Fibroblast of lung (primary cell): ENCODE measurements at regions not wholly inside any gene's neighbourhood (a gene's known extent, or its start where the extent isn't known, plus 50 kb on each side); places are given as distances from the start of the nearest gene placed in this dataset.

Source experiments
- DNase-seq, 2 donors: peaks; one replicate each; pipeline versions ENCODE4 v3.0.0 to v3.0.0-alpha.2; 2010; ENCODE audit warnings: low read depth in 2 of 2
- H2AFZ ChIP-seq: 2 replicates; pipeline ENCODE4 v1.5.1; 2012; ENCODE audit warnings: low read length, control low read depth, inconsistent platforms
- H3K27ac ChIP-seq: 2 replicates; pipeline ENCODE4 v1.5.1; 2011; ENCODE audit warnings: low read length, control low read depth; ENCODE audit not compliant: insufficient read depth
- H3K27me3 ChIP-seq: 2 replicates; pipeline ENCODE4 v1.5.1; 2011; ENCODE audit warnings: mild to moderate bottlenecking, low read length; ENCODE audit not compliant: control insufficient read depth, insufficient read depth
- H3K36me3 ChIP-seq: 2 replicates; pipeline ENCODE4 v1.5.1; 2011; ENCODE audit warnings: low read length; ENCODE audit not compliant: control insufficient read depth, insufficient read depth
- H3K4me1 ChIP-seq: 2 replicates; pipeline ENCODE4 v1.5.1; 2011; ENCODE audit warnings: low read length; ENCODE audit not compliant: control insufficient read depth, insufficient read depth; ENCODE audit errors: extremely low read depth
- H3K4me2 ChIP-seq: 2 replicates; pipeline ENCODE4 v1.5.1; 2011; ENCODE audit warnings: low read length, control low read depth; ENCODE audit not compliant: insufficient read depth; ENCODE audit errors: extremely low read depth
- H3K4me3 ChIP-seq, 4 experiments: fragments of 200-600 bp in 1 of 4; sonication (generic) in 1 of 4; replicated peaks in 1 of 4; 2 replicates each; pipeline ENCODE4 v1.5.1; 2011 to 2016; ENCODE audit warnings: low read length in 4 of 4, low read depth in 3 of 4, mild to moderate bottlenecking in 3 of 4, control low read depth in 2 of 4, inconsistent platforms in 1 of 4, mixed read lengths in 1 of 4; ENCODE audit not compliant: insufficient read depth in 1 of 4; ENCODE audit errors: control extremely low read depth in 1 of 4
- H3K79me2 ChIP-seq: 2 replicates; pipeline ENCODE4 v1.5.1; 2012; ENCODE audit warnings: mild to moderate bottlenecking, low read length, inconsistent platforms; ENCODE audit not compliant: control insufficient read depth, insufficient read depth
- H3K9ac ChIP-seq: 2 replicates; pipeline ENCODE4 v1.5.1; 2011; ENCODE audit warnings: mild to moderate bottlenecking, low read length, control low read depth; ENCODE audit not compliant: insufficient read depth
- H3K9me3 ChIP-seq: 2 replicates; pipeline ENCODE4 v1.5.1; 2012; ENCODE audit warnings: low read depth, low read length; ENCODE audit not compliant: control insufficient read depth, insufficient read depth
- H4K20me1 ChIP-seq: 2 replicates; pipeline ENCODE4 v1.5.1; 2011; ENCODE audit warnings: low read length; ENCODE audit not compliant: control insufficient read depth, insufficient read depth; ENCODE audit errors: extremely low read depth
- EZH2 ChIP-seq: IDR thresholded peaks from 2 replicates; pipeline ENCODE4 v1.5.1; 2012; ENCODE audit warnings: low read length, control low read depth, mild to moderate bottlenecking; ENCODE audit errors: missing control alignments
- TF ChIP-seq, protein P1 (sequence below), 2 donors: IDR thresholded peaks in 1 of 2; conservative IDR thresholded peaks in 1 of 2; 1 replicate in 1 of 2; 2 replicates in 1 of 2; pipeline ENCODE4 v1.5.1; 2011 to 2012; ENCODE audit warnings: low read length in 2 of 2, control low read depth in 1 of 2, inconsistent platforms in 1 of 2, low read depth in 1 of 2, mild to moderate bottlenecking in 1 of 2

DNA sequence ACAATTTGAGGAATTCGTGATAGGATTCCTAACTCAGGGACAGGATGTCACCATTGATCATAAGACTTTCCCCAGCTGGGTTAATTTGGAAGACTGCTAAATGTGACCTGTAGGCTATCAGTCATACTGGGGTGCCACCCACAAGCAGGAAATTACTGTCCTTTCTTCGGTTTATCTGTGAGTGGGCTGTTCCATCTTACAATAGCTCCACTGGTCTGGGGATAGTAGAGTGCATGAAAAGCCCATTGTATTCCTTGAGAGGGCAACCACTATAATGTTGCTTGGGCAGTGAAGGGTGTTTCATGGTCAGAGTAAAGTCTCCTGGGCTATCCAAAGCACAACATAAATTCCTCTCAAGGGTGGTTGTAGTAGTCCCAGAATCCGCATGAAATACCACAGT is 1523.0 kb upstream of the B3GALT2 start:
- no peaks in the 10 kb centered on the region for H3K27me3 ChIP-seq
- H2AFZ ChIP-seq: no peak overlapping the region
- H3K9ac ChIP-seq: no peak overlapping the region
- H3K79me2 ChIP-seq: no peaks in the 10 kb centered on the region
- TF ChIP-seq EZH2: no peak
- TF ChIP-seq, protein P1, sequence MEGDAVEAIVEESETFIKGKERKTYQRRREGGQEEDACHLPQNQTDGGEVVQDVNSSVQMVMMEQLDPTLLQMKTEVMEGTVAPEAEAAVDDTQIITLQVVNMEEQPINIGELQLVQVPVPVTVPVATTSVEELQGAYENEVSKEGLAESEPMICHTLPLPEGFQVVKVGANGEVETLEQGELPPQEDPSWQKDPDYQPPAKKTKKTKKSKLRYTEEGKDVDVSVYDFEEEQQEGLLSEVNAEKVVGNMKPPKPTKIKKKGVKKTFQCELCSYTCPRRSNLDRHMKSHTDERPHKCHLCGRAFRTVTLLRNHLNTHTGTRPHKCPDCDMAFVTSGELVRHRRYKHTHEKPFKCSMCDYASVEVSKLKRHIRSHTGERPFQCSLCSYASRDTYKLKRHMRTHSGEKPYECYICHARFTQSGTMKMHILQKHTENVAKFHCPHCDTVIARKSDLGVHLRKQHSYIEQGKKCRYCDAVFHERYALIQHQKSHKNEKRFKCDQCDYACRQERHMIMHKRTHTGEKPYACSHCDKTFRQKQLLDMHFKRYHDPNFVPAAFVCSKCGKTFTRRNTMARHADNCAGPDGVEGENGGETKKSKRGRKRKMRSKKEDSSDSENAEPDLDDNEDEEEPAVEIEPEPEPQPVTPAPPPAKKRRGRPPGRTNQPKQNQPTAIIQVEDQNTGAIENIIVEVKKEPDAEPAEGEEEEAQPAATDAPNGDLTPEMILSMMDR (conservative IDR thresholded peaks at IDR 0.05 in 1 of 2, IDR thresholded peaks at IDR 0.05 in 1 of 2; ENCODE audit: low read depth in 1 of 2, low read length in 2 of 2): no peak
- no peaks in the 10 kb centered on the region for H3K4me1 ChIP-seq
- H3K9me3 ChIP-seq: no peaks in the 10 kb centered on the region
- H3K36me3 ChIP-seq: no peaks in the 10 kb centered on the region
- no peak overlapping the region for H3K27ac ChIP-seq
- H4K20me1 ChIP-seq: no peaks in the 10 kb centered on the region
- no peak overlapping the region for H3K4me2 ChIP-seq
- no peak for DNase-seq
- H3K4me3 ChIP-seq: no peak overlapping the region

GRCh38 chr1:194707074-194707473 is 1520.7 kb upstream of the B3GALT2 start:
- H3K4me2 ChIP-seq: no peak overlapping the region
- no peak overlapping the region for H2AFZ ChIP-seq
- H3K36me3 ChIP-seq: no peaks in the 10 kb centered on the region
- TF ChIP-seq, protein P1 (conservative IDR thresholded peaks at IDR 0.05 in 1 of 2, IDR thresholded peaks at IDR 0.05 in 1 of 2; ENCODE audit: low read depth in 1 of 2, low read length in 2 of 2): no peak
- TF ChIP-seq EZH2: no peak
- H3K27ac ChIP-seq: no peak overlapping the region
- H3K4me3 ChIP-seq: no peak overlapping the region
- H3K9ac ChIP-seq: no peak overlapping the region
- no peaks in the 10 kb centered on the region for H4K20me1 ChIP-seq
- H3K4me1 ChIP-seq: no peaks in the 10 kb centered on the region
- H3K79me2 ChIP-seq: no peaks in the 10 kb centered on the region
- no peaks in the 10 kb centered on the region for H3K27me3 ChIP-seq
- DNase-seq: no peak
- no peaks in the 10 kb centered on the region for H3K9me3 ChIP-seq

GRCh38 chr1:194705123-194705854 is 1518.9 kb upstream of the B3GALT2 start:
- H3K4me3 ChIP-seq: peak overlapping the region in 1 of 4 experiments; percentile 25
- no peaks in the 10 kb centered on the region for H4K20me1 ChIP-seq
- no peak overlapping the region for H3K27ac ChIP-seq
- no peaks in the 10 kb centered on the region for H3K36me3 ChIP-seq
- H3K79me2 ChIP-seq: no peaks in the 10 kb centered on the region
- TF ChIP-seq, protein P1 (conservative IDR thresholded peaks at IDR 0.05 in 1 of 2, IDR thresholded peaks at IDR 0.05 in 1 of 2; ENCODE audit: low read depth in 1 of 2, low read length in 2 of 2): no peak
- TF ChIP-seq EZH2: no peak
- H3K4me1 ChIP-seq: no peaks in the 10 kb centered on the region
- no peaks in the 10 kb centered on the region for H3K9me3 ChIP-seq
- H3K9ac ChIP-seq: no peak overlapping the region
- no peak overlapping the region for H3K4me2 ChIP-seq
- no peaks in the 10 kb centered on the region for H3K27me3 ChIP-seq
- peak; percentile 24 to 81 for DNase-seq
- H2AFZ ChIP-seq: no peak overlapping the region
